NCI-H510A treated with DMSO at 0.1 percent for 48 hours (cell line): ENCODE measurements at regions not wholly inside any gene's neighbourhood (a gene's known extent, or its start where the extent isn't known, plus 50 kb on each side); places are given as distances from the start of the nearest gene placed in this dataset.

ENCODE experiments used
- DNase-seq: peaks from one replicate; lab custom pipeline; 2025; lab: John Stamatoyannopoulos, UW

DNA sequence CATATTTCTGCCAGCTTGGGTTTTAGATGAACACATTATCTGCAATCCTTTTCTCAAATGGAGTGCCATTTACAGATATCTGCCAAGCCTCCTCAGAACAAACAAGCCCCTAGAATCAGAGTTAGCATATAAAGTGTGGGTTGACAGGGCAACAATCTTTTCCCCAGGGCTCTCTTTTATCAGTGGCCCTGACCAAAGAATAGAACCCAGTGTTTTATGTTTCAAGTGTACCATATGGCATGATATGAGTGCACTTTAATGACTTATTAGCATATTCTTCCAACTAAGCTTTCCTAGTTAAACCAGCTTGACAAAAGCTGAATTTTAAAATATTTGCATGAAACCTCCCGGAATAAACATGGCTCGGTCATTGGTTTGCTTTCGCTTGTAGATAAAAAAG, 57.3 kb downstream of the EVX1 start:
- DNase-seq = no peak

- no peak for DNase-seq
These were observed 57.8 kb downstream of the EVX1 start for GRCh38 chr7:27300421-27300820.

DNA sequence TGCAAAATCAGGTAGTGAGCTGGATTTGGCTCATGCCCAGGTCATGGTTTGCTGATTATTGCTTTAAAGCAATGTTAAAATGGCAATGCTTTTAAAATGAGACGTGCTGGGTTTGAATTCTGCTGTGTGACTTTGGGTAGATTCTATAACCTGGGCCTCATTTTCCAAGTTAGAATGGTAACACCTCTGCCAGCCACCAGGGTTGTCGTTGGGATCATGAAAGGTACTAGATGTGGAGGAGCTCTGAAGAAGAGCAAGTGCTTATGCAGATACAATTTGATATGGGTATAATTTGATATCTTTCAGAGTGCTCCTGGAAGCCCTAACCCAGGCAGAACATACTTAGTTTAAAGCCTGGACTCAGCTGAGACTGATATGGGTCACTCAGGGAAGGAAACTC, 60.0 kb downstream of the EVX1 start:
- no peak for DNase-seq

GRCh38 chr7:27303026-27303425, 60.4 kb downstream of the EVX1 start:
- no peak for DNase-seq

DNA sequence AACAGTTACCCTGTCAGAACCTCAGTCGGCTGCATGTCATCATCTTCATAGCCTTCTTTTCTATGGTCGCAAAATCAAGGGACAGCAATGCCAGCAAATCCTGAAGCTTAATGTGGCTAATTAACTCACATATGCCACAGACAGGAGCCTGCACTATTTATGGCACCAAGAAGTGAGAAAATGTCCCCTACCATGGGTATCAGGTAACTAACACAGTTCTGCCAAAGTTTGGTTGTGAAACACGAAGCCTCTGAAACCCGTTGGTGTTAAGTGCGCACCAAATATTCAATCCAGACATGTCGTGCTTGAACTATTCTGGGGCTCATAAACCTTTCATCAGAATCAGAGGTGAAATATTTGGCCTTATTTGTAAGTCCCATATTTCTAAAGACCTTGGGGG, 63.3 kb downstream of the EVX1 start:
- DNase-seq = no peak

- DNase-seq = no peak
These were observed 70.2 kb downstream of the EVX1 start for GRCh38 chr7:27312820-27313219.

DNA sequence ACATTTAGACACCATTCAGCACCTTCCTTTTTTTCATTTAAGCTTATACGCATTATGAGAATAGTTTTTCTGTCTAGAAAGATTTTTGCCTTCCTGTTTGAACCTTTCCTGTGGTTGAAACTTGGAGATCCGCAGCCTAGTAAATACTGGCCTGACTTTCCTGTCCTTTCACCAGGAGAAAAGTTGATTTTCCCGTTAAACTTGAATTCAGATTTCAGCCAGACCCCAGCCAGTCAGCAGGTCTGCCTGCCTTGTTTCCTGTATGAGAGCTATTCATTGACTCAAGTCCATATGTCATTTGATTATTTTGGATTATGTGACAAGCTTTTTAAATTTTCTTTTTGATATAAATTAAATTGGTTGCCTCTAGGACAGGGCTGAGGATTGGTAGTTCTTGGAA, 71.5 kb downstream of the EVX1 start:
- no peak for DNase-seq

- DNase-seq = no peak
These were observed 72.5 kb downstream of the EVX1 start for GRCh38 chr7:27315066-27315465.

DNA sequence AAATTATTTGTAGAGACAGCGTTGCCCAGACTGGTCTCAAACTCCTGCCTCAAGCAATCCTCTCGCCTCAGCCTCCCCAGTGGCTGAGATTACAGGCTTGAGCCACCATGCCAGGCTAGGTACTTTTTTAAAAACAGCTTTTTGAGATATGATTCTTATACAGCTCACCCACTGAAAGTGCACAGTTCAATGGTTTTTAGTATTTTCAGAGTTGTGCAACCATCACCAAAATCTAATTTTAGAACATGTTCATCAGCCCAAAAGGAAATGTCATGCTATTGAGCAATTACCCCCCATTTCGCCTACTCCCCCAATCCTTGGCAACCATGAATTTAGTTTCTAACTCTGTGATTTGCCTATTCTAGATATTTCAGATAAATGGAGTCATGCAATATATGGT, 73.7 kb downstream of the EVX1 start:
- DNase-seq = no peak

- no peak for DNase-seq
These were observed 81.6 kb downstream of the EVX1 start for GRCh38 chr7:27324246-27324645.

GRCh38 chr7:27329909-27330308, 87.3 kb downstream of the EVX1 start:
- DNase-seq = no peak

DNA sequence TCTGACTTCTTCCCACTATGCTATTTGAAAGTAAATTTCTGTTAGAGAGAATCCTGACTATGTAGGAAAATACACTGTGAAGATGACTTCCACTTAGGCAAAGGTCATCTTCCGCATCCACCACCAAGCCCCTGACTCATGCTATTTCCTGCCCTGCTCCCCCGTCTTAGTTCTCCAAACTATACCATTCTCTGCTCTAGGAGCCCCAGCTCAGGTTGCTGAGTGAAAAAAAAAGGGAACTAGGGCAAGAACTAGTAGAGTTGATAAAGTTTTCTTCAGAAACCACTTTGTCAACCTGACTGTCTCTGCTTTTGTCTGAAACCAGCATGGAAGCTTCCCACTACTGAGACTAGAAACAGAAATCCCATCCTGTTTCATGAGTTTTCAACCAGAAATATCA, 96.9 kb downstream of the EVX1 start:
- DNase-seq = no peak

DNA sequence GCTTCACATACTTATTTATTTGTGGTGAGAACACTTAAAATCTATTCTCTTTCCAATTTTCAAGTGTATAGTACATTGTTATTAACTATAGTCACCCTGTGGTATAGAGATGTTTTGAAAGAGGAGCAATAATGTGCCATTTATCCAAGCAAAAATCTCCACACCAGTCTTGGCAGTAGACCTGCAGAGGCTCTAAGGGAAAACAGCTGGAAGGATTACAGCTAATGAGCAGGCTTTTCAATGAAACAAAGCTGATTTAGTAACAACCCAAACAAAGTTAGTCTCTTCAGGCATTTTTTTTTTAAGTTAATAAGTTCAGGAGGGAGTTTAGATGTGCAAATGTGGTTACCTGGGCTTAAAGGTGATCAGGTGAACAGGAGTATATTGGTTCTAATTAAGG, 101.9 kb downstream of the EVX1 start:
- DNase-seq = no peak

DNA sequence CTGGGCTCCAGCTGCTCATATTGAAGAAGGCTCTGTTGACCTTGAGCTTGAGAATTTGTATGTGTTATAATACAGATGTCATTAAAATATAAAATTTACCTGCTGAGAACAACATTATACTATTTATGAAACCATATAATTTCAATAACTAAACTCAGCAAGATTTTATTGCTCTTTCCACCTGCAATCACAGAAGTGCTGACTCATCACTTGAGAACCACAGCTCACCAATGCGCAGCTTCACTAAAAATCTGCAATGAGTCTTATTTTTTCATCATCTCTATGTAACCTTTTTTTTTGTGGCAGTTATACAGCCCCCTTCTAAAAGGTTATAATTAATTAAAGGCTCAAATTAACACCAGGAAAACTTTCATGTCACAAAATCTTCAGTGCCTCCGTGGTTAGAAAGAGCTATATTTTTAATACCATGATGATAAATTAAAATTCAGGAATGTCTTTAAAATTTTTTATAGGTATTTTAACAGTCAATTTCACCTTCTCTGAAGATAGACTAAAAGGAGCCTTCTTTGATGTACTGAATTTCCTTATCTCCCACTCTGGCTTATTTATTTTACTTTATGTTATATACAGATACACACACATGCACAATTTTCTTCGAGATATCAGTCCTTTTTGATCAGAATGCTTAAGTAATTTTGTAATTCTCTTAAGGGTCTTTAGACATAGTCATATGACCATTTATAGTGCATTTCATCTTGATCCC, 102.7 kb downstream of the EVX1 start:
- DNase-seq = no peak

DNA sequence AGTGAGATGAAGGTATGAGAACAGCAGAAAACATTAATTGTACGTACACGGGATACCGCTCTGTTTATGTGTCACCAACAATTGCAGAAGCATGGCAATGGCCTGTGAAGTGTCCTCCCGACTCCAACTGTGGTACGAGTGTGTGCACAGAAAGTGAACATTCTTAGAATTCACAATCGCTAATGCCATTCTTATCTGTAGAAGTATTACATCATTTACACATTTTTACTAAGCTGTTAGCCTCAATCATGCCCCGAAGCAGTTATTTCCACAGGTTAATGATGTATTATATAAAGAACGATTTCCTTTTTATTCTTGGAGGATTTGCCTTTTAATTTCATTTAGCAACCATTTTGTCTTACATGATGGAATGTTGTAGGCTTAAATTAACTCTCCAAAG, 103.4 kb downstream of the EVX1 start:
- no peak for DNase-seq

GRCh38 chr7:27346531-27347275, 104.1 kb downstream of the EVX1 start:
- DNase-seq = peak; percentile 77

- DNase-seq = no peak
These were observed 104.7 kb downstream of the EVX1 start for GRCh38 chr7:27347276-27347640.

- no peak for DNase-seq
These were observed 107.0 kb downstream of the EVX1 start for GRCh38 chr7:27349621-27350020.

GRCh38 chr7:27351137-27351536, 108.5 kb downstream of the EVX1 start:
- no peak for DNase-seq

GRCh38 chr7:27351786-27352185, 109.2 kb downstream of the EVX1 start:
- DNase-seq = no peak

DNA sequence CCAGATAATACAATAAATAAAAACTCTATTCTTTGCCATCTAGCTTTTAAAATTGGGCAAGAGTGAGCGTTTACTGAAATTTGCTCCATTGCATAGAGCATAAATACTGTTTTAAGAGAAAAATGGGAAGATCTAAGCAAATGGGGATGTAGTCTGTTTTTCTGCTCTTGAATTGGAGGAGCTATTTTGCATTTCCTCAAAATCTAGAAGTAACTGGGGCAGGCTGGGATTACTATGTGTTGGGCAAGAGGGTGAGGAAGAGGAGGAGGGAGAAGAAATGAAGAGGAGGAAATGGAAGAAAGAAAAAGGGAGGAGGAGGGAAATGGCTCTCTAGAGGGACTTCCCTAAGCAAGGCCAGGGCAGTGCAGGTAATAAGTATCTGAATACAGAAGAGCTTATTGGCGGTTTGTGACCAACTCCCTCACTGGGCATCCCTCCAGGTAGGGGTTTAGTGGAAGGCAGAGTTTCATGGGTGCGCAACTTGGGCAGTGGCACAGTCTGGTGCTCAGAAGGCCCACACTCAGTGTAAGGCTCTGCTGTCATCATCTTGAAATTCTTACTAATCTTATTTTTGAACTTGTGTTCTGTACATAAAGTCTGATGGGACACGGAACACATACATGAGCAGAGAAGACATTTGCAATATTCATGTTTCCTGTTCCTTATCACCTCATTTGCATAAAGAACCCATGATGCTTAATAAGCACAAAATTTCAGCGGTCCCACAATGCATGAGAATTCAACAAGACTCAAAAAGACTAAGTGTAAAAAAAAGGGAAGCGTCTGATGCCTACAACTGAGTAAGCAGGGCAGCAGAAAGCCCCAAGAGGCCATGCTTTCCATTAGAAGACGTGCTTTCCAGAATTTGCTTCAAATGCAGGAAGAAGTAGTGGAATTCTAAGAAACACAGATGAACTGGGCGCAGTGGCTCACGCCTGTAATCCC, 116.9 kb downstream of the EVX1 start:
- no peak for DNase-seq

GRCh38 chr7:27361522-27361921, 118.9 kb downstream of the EVX1 start:
- no peak for DNase-seq

- DNase-seq = no peak
These were observed 119.4 kb downstream of the EVX1 start for GRCh38 chr7:27362026-27362425.
